Colonic mucosa (tissue), 4 donors: ENCODE measurements at regions not wholly inside any gene's neighbourhood (a gene's known extent, or its start where the extent isn't known, plus 50 kb on each side); places are given as distances from the start of the nearest gene placed in this dataset.
"Not testable (repeated sequence)": the region's sequence is repeated elsewhere in the genome, so short reads cannot be mapped to it uniquely, and the experiment has no call there.

Experiments used
- DNase-seq: peaks from one replicate; pipeline ENCODE4 v3.0.0-alpha.2; 2020
- H3K27ac ChIP-seq: fragments of 200-600 bp; one replicate; pipeline ENCODE4 v1.8.0; 2021
- H3K27me3 ChIP-seq: fragments of 200-600 bp; one replicate; pipeline ENCODE4 v1.8.0; 2021
- H3K36me3 ChIP-seq: fragments of 200-600 bp; one replicate; pipeline ENCODE4 v1.8.0; 2021
- H3K4me1 ChIP-seq: fragments of 200-600 bp; one replicate; pipeline ENCODE4 v1.8.0; 2021; ENCODE audit warnings: mild to moderate bottlenecking
- H3K4me3 ChIP-seq: fragments of 200-600 bp; one replicate; pipeline ENCODE4 v1.8.0; 2021
- H3K9ac ChIP-seq, 2 donors: one replicate each; pipeline ENCODE4 v1.7.0; 2013; ENCODE audit warnings: control low read depth in 2 of 2, low read depth in 2 of 2, low read length in 2 of 2
- H3K9me3 ChIP-seq: fragments of 200-600 bp; one replicate; pipeline ENCODE4 v1.8.0; 2021
- intact Hi-C: fragments of 100-400 bp; cut with DNase I; formaldehyde crosslinking; loops from one replicate; pipeline ENCODE4 v1.14.1; 2022
- TF ChIP-seq, protein P1 (sequence below): fragments of 200-600 bp; IDR thresholded peaks from one replicate; pipeline ENCODE4 v1.8.0; 2022; ENCODE audit warnings: antibody characterized with exemption, mild to moderate bottlenecking
- donor health status: healthy.
- donor health status: DM: no; HTN: no; CAD: no.
- donor health status: DM: no; HTN: no; CAD: no.

DNA sequence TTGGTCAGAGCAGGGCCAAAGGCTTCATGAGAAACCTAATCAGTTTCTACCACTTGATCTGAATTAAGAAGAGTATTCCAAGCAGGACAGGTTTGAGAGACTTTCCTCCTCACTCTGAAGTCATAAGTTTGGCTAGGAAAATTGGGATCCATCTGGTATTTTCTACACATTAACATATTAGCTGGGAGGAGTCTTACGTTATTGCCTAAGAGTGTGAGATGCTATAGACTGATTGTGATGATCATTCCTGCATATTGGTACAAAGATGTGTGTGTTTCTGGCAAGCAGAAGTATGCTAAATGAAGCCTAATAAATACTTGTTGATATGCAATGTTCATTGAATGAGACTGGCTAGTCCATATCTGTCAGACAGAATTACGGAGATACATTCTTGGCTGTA, 73.5 kb upstream of the RASGRP1 start:
- intact Hi-C loops, result no loop called here
- H3K9ac ChIP-seq, result no peak overlapping the region
- no peaks in the 10 kb centered on the region for H3K36me3 ChIP-seq
- DNase-seq, result no peak
- TF ChIP-seq, protein P1, sequence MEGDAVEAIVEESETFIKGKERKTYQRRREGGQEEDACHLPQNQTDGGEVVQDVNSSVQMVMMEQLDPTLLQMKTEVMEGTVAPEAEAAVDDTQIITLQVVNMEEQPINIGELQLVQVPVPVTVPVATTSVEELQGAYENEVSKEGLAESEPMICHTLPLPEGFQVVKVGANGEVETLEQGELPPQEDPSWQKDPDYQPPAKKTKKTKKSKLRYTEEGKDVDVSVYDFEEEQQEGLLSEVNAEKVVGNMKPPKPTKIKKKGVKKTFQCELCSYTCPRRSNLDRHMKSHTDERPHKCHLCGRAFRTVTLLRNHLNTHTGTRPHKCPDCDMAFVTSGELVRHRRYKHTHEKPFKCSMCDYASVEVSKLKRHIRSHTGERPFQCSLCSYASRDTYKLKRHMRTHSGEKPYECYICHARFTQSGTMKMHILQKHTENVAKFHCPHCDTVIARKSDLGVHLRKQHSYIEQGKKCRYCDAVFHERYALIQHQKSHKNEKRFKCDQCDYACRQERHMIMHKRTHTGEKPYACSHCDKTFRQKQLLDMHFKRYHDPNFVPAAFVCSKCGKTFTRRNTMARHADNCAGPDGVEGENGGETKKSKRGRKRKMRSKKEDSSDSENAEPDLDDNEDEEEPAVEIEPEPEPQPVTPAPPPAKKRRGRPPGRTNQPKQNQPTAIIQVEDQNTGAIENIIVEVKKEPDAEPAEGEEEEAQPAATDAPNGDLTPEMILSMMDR, result no peak
- H3K27me3 ChIP-seq, result no peaks in the 10 kb centered on the region
- H3K27ac ChIP-seq, result no peak overlapping the region
- H3K9me3 ChIP-seq, result no peaks in the 10 kb centered on the region
- H3K4me3 ChIP-seq, result no peak overlapping the region
- no peaks in the 10 kb centered on the region for H3K4me1 ChIP-seq

DNA sequence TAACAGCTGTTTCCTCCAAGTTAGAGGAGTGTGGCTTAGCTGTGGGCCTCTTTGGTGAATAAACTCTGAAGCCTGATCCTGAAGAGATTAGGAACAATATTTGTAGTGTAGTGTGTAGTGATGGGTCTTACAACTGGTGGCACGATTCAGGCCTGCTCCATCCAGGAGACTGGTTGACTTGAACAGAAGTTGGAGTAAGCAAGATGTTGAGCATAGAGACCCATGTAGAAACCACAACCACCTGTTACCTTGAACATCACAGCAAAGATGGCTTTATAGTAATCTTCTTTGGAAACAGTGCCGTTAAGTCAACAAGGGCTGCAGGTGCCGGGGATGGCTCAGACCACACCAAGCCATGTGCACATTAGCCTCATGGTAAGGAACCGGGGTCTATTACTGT, 74.2 kb upstream of the RASGRP1 start:
- no peaks in the 10 kb centered on the region for H3K4me1 ChIP-seq

DNA sequence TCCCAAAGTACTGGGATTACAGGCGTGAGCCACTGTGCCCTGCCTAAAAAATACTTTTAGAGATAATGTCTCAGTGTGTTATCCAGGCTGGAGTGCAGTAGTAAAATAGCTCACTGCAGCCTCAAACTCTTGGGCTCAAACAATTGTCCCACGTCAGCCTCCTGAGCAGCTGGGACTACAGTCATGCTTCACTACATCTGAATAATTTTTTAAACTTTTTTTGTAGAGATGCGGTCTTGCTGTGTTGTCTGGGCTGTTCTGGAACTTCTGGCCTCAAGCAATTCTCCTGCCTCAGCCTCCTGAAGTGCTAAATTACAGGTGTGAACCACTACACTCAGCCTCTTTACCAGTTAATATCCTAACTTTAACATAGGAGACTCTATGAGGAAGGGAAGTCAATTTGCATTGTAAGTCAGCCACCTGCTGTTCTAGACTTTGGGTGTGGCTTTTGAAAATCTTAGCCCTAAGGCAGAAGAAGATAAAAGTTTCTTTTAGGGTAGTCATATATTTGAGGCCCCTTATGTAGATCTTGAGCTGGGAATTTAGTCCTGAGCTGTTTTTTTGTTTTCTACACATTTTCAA, 78.2 kb upstream of the RASGRP1 start:
- Histone ChIP-seq H3K4me1 (no peaks in the 10 kb centered on the region), H3K4me3 (no peak overlapping the region), H3K36me3 (no peaks in the 10 kb centered on the region), H3K9me3 (no peaks in the 10 kb centered on the region), H3K27me3 (no peaks in the 10 kb centered on the region), H3K27ac (no peak overlapping the region), H3K9ac (no peak overlapping the region)
- intact Hi-C loops, result no loop called here
- TF ChIP-seq, protein P1, result no peak
- no peak for DNase-seq

More for the DNA sequence above, 74.2 kb upstream of the RASGRP1 start:
- H3K9ac ChIP-seq, result no peak overlapping the region
- TF ChIP-seq, protein P1, result no peak
- DNase-seq, result no peak
- no peaks in the 10 kb centered on the region for H3K27me3 ChIP-seq
- no peaks in the 10 kb centered on the region for H3K36me3 ChIP-seq
- no peaks in the 10 kb centered on the region for H3K9me3 ChIP-seq
- no peak overlapping the region for H3K4me3 ChIP-seq
- H3K27ac ChIP-seq, result no peak overlapping the region
- intact Hi-C loops, result no loop called here

DNA sequence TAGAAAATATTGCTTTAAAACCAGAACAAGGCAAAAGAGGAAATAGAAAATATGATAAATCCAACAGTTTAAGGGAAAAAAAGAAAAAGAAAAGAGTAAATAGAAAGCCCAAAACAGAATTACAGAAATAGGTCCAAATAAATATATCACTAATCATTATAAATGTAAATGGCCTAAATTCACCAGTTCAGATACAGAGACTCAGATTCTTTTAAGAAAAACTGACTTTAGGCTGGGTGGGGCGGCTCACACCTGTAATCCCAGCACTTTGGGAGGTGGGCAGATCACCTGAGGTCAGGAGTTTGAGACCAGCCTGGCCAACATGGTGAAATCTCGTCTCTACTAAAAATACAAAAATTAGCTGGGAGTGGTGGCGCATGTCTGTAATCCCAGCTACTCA, 79.7 kb upstream of the RASGRP1 start:
- H3K4me3 ChIP-seq, H3K27ac ChIP-seq, H3K9me3 ChIP-seq, H3K36me3 ChIP-seq, H3K4me1 ChIP-seq, intact Hi-C loops, DNase-seq, H3K27me3 ChIP-seq, H3K9ac ChIP-seq: not testable (repeated sequence)

DNA sequence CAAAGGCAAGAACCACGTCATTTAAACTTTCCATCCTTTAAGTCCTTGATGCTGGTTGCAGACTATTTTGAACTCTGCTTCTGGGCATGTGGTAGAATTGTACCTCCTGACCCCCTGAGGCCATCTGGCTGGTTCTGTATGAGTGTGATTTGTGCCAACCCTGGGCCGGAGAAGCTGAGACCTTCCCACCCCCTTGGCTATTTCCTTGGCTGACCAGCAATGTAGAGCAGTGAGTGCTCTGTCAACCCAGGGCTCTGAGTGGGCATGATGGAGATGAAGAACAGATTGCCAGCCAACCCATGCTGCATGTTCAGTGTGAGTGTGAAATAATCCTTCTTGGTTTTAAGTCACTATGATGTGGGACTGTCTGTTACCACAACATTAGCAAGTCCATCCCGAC, 82.1 kb upstream of the RASGRP1 start:
- Histone ChIP-seq H3K36me3 (no peaks in the 10 kb centered on the region), H3K27me3 (no peaks in the 10 kb centered on the region), H3K4me3 (no peak overlapping the region), H3K9ac (no peak overlapping the region), H3K27ac (no peak overlapping the region), H3K9me3 (no peaks in the 10 kb centered on the region), H3K4me1 (no peaks in the 10 kb centered on the region)
- no peak for DNase-seq
- intact Hi-C loops, result loop anchor here (5.0 kb wide), 1 partner anchor 84 kb away; the partner anchor contains the start of gene RASGRP1
- TF ChIP-seq, protein P1, result no peak

DNA sequence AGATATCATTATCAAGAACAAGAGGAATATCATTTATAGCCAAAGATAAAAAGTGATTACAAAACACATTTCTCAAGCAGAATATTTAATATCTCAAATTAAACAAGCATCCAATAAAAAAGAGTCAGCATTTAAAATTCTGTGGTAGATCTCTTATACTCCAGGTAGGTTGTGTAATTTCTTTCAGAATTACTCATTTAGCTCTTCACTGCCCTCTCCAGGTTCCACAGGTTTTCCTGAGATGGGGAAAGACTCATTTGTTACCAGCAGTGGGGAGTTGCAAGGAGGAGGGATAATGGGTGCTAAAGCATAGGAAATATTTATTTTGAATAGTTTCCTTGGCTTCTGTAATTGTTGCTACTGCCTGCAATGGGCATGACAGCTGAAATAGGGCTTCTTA, 83.1 kb upstream of the RASGRP1 start:
- DNase-seq, result no peak
- TF ChIP-seq, protein P1, result no peak
- intact Hi-C loops, result loop anchor here (5.0 kb wide), 1 partner anchor 85 kb away; the partner anchor contains the start of gene RASGRP1
- Histone ChIP-seq H3K9me3 (no peaks in the 10 kb centered on the region), H3K4me3 (no peak overlapping the region), H3K4me1 (no peaks in the 10 kb centered on the region), H3K36me3 (no peaks in the 10 kb centered on the region), H3K27me3 (no peaks in the 10 kb centered on the region), H3K9ac (no peak overlapping the region), H3K27ac (no peak overlapping the region)
